Lower lobe of right lung (tissue), 2 donors: ENCODE measurements at regions not wholly inside any gene's neighbourhood (a gene's known extent, or its start where the extent isn't known, plus 50 kb on each side); places are given as distances from the start of the nearest gene placed in this dataset.

Source experiments
- ATAC-seq, 2 donors: fragments of 200-7000 bp; cut with Tn5 transposase; one replicate each; pipeline ENCODE4 v1.9.1; 2020 to 2022; ENCODE audit warnings: mild to moderate bottlenecking in 2 of 2, moderate library complexity in 2 of 2
- DNase-seq: peaks from one replicate; pipeline ENCODE4 v3.0.0-alpha.2; 2020
- H3K27ac ChIP-seq: fragments of 200-600 bp; one replicate; pipeline ENCODE4 v1.8.0; 2022
- H3K27me3 ChIP-seq: fragments of 200-600 bp; one replicate; pipeline ENCODE4 v1.8.0; 2022; ENCODE audit warnings: low read depth
- H3K36me3 ChIP-seq: fragments of 200-600 bp; one replicate; pipeline ENCODE4 v1.8.0; 2022; ENCODE audit warnings: mild to moderate bottlenecking
- H3K4me1 ChIP-seq: fragments of 200-600 bp; one replicate; pipeline ENCODE4 v1.8.0; 2022
- H3K4me3 ChIP-seq: fragments of 200-600 bp; one replicate; pipeline ENCODE4 v1.8.0; 2022; ENCODE audit warnings: mild to moderate bottlenecking
- H3K9me3 ChIP-seq: fragments of 200-600 bp; one replicate; pipeline ENCODE4 v1.8.0; 2022
- intact Hi-C: fragments of 100-400 bp; cut with DNase I; formaldehyde crosslinking; loops from one replicate; pipeline ENCODE4 v1.11.0; 2022
- TF ChIP-seq, protein P1 (sequence below): fragments of 200-600 bp; IDR thresholded peaks from one replicate; pipeline ENCODE4 v1.8.0; 2022; ENCODE audit warnings: antibody characterized with exemption, mild to moderate bottlenecking
- donor health status: DM: no; HTN: yes; CAD: no; lungs with severe emphysema.

DNA sequence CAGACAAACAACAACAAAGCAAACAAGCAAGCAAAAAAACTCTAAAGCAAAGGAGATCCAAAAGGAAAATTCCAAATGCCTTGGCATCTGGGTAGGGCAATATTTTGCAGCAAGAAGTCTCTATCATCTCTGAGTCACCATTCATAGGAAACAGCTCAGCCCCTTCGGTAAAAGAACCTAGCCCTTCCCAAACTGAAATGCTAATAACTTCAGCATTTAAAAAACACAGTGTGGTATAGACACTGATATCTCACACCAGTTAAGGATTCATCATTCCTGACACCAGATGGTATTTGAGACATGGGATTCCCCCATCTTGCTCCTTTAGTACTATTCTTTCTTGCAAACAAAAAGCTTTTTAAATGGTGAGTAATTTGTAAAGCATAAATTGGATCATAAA, 491.8 kb downstream of the TXNL1 start:
- no peak overlapping the region for H3K4me3 ChIP-seq
- ATAC-seq: no peak
- intact Hi-C loops: no loop called here
- no peaks in the 10 kb centered on the region for H3K27me3 ChIP-seq
- no peaks in the 10 kb centered on the region for H3K36me3 ChIP-seq
- DNase-seq: no peak
- no peaks in the 10 kb centered on the region for H3K4me1 ChIP-seq
- TF ChIP-seq, protein P1, sequence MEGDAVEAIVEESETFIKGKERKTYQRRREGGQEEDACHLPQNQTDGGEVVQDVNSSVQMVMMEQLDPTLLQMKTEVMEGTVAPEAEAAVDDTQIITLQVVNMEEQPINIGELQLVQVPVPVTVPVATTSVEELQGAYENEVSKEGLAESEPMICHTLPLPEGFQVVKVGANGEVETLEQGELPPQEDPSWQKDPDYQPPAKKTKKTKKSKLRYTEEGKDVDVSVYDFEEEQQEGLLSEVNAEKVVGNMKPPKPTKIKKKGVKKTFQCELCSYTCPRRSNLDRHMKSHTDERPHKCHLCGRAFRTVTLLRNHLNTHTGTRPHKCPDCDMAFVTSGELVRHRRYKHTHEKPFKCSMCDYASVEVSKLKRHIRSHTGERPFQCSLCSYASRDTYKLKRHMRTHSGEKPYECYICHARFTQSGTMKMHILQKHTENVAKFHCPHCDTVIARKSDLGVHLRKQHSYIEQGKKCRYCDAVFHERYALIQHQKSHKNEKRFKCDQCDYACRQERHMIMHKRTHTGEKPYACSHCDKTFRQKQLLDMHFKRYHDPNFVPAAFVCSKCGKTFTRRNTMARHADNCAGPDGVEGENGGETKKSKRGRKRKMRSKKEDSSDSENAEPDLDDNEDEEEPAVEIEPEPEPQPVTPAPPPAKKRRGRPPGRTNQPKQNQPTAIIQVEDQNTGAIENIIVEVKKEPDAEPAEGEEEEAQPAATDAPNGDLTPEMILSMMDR: no peak
- no peaks in the 10 kb centered on the region for H3K9me3 ChIP-seq
- H3K27ac ChIP-seq: no peak overlapping the region

DNA sequence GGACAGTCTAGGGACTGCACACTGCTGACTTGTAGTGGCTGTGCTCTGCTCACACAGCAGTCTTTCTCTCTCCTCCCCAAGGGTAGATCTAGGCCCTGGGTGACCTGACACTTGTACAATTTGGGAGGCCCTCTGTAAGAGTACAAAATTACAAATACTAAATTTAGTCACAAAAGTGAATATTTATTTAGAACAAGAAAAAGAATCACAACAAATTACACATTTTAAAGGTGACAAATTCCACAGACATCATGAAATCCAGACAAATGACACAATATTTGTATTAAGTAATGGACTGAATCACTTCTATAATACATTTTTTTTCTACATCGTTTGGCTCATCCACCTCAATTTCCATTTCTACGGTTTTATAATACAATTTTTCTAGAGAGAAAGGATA, 496.4 kb downstream of the TXNL1 start:
- ATAC-seq: no peak
- Histone ChIP-seq H3K9me3 (no peaks in the 10 kb centered on the region), H3K27ac (no peak overlapping the region), H3K36me3 (no peaks in the 10 kb centered on the region), H3K4me3 (no peak overlapping the region), H3K4me1 (no peaks in the 10 kb centered on the region), H3K27me3 (no peaks in the 10 kb centered on the region)
- intact Hi-C loops: no loop called here
- TF ChIP-seq, protein P1: no peak
- no peak for DNase-seq

DNA sequence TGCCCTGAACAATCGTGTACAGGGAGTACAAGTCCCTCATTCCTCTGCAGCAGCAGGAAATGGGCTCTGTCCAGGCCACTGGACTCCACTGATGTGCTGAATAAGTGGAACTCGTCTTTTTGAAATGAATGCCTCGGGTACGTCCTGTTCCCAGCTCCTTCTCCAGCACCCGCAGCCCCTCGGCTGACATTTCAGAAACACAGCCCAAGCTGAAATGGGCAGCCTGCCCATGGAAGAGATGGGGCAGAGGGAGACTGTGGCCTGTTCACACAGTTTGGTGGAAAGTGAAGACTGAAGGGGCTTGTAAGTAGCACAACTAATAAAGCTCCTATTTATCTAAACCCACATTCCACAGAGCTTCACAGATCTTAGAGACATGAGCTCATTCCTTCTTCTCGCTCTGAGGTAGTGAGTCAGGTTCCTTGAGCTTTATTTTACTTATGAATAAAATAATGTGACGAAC, 498.6 kb downstream of the TXNL1 start:
- no peak for DNase-seq
- Histone ChIP-seq H3K4me1 (no peaks in the 10 kb centered on the region), H3K27me3 (no peaks in the 10 kb centered on the region), H3K36me3 (no peaks in the 10 kb centered on the region), H3K27ac (peak overlapping the region; percentile 27), H3K9me3 (no peaks in the 10 kb centered on the region), H3K4me3 (no peak overlapping the region)
- intact Hi-C loops: no loop called here
- ATAC-seq: peak; percentile 28 to 70
- TF ChIP-seq, protein P1: no peak

DNA sequence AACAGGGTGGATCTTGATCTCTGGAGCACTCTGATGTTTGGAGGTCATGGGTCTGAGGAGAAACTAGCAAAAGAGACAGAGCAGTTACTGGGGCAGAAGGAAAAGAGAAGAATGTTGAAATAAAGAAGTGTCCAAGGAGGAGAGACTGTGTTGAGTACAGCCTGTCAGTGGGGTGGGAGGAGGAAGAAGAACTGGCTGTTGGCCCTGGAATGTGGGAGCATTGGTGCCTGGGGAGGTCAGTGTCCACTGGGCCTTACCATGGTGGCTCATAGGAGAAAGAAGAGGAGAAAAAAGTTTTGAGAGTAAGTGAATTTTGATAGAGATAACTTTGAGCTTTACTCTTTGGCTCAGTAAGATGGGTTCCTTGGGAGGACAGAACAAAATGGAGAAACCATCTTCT, 499.0 kb downstream of the TXNL1 start:
- no peak overlapping the region for H3K4me3 ChIP-seq
- H3K36me3 ChIP-seq: no peaks in the 10 kb centered on the region
- H3K27me3 ChIP-seq: no peaks in the 10 kb centered on the region
- peak overlapping the region; percentile 27 for H3K27ac ChIP-seq
- intact Hi-C loops: no loop called here
- TF ChIP-seq, protein P1: no peak
- no peaks in the 10 kb centered on the region for H3K4me1 ChIP-seq
- peak; percentile 9 to 52 for ATAC-seq
- DNase-seq: no peak
- H3K9me3 ChIP-seq: no peaks in the 10 kb centered on the region

DNA sequence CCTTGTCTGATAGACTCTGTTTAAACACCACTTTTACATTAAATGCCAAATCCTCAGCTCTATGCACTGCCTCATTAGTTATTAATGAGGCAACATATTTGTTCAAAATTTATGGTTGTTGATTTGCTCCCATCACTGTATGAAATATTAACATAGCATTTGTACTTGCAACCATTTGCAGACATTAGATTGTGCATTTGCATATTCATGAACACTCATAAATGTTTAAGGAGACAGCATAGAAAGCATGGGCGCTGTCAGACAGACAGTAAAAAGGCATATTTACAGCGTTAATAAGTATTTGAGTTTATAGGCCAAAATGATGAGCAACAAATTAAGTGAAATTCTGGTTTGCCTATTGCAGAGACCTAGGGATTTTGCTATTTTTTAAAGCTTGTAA, 502.3 kb downstream of the TXNL1 start:
- H3K4me3 ChIP-seq: no peak overlapping the region
- no peaks in the 10 kb centered on the region for H3K27me3 ChIP-seq
- no peak for ATAC-seq
- intact Hi-C loops: no loop called here
- DNase-seq: no peak
- no peak overlapping the region for H3K27ac ChIP-seq
- TF ChIP-seq, protein P1: no peak
- no peaks in the 10 kb centered on the region for H3K4me1 ChIP-seq
- H3K9me3 ChIP-seq: no peaks in the 10 kb centered on the region
- no peaks in the 10 kb centered on the region for H3K36me3 ChIP-seq

DNA sequence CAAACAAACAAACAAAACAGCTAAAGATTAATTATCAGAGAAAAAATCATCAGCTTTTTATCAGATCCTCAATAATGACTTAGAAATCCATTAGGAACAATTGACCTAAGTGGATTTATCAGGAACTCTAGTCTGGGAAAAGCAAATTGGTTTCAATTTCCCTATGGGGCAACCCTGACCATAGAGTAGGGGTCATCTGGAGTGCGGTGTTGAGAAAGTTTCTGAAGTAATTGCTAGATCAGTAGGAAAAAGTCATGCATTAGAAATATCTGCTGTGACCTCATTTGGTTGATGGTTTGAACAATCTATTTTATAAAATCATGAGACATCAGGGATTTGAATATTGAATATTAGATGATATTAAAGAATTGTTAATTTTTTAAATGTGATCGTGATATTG, 507.9 kb downstream of the TXNL1 start:
- DNase-seq (no peak), ATAC-seq (no peak)
- no peaks in the 10 kb centered on the region for H3K9me3 ChIP-seq
- intact Hi-C loops: no loop called here
- no peaks in the 10 kb centered on the region for H3K27me3 ChIP-seq
- H3K4me1 ChIP-seq: no peaks in the 10 kb centered on the region
- H3K27ac ChIP-seq: no peak overlapping the region
- TF ChIP-seq, protein P1: no peak
- H3K4me3 ChIP-seq: no peak overlapping the region
- H3K36me3 ChIP-seq: no peaks in the 10 kb centered on the region
